Transverse colon (tissue), 3 donors: ENCODE measurements at regions not wholly inside any gene's neighbourhood (a gene's known extent, or its start where the extent isn't known, plus 50 kb on each side); places are given as distances from the start of the nearest gene placed in this dataset.

Experiments
- EP300 ChIP-seq: sonication (generic); formaldehyde crosslinking; IDR thresholded peaks from one replicate; pipeline ENCODE4 v1.6.1; 2017; ENCODE audit warnings: antibody characterized with exemption, low read depth
- POLR2A ChIP-seq: fragments of 450-650 bp; IDR thresholded peaks from one replicate; pipeline ENCODE4 v1.6.1; 2016; ENCODE audit warnings: antibody characterized with exemption, mild to moderate bottlenecking, moderate library complexity
- TF ChIP-seq, protein P1 (sequence below), 5 experiments: fragments of 200-600 bp in 3 of 5; fragments of 450-650 bp in 2 of 5; sonication (generic) in 3 of 5; IDR thresholded peaks; 1 replicate in 2 of 5; 2 replicates in 3 of 5; pipeline ENCODE4 v1.5.1; 2016 to 2017; ENCODE audit warnings: antibody characterized with exemption in 5 of 5, inconsistent platforms in 3 of 5, mild to moderate bottlenecking in 2 of 5, moderate library complexity in 1 of 5

DNA sequence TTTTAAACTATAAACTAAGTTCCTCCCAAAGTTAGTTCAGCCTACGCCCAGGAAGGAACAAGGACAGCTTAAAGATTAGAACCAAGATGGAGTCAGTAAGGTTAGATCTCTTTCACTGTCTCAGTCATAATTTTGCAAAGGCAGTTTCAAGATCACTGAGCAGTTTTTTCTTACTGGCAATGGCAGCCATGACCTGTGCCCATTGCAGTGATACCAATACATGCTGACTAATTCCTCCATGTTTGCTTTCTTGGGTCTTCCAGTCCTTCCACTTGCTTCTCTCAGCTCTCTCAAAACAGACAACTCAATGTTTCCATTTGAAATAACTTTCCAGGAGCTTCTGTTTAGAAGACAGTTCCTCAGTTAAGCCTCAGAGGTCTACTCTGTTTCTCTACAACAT lies 79.5 kb downstream of the PCDH18 start:
- TF ChIP-seq EP300, result no peak
- TF ChIP-seq, protein P1, sequence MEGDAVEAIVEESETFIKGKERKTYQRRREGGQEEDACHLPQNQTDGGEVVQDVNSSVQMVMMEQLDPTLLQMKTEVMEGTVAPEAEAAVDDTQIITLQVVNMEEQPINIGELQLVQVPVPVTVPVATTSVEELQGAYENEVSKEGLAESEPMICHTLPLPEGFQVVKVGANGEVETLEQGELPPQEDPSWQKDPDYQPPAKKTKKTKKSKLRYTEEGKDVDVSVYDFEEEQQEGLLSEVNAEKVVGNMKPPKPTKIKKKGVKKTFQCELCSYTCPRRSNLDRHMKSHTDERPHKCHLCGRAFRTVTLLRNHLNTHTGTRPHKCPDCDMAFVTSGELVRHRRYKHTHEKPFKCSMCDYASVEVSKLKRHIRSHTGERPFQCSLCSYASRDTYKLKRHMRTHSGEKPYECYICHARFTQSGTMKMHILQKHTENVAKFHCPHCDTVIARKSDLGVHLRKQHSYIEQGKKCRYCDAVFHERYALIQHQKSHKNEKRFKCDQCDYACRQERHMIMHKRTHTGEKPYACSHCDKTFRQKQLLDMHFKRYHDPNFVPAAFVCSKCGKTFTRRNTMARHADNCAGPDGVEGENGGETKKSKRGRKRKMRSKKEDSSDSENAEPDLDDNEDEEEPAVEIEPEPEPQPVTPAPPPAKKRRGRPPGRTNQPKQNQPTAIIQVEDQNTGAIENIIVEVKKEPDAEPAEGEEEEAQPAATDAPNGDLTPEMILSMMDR (IDR thresholded peaks at IDR 0.05), result no peak
- TF ChIP-seq POLR2A, result no peak
